ENCODE measurements at regions not wholly inside any gene's neighbourhood (a gene's known extent, or its start where the extent isn't known, plus 50 kb on each side); places are given as distances from the start of the nearest gene placed in this dataset.

- no peak overlapping the region for H3K4me3 ChIP-seq (ENCODE audit: low read depth, low read length)
Observed at GRCh38 chr5:17150531-17150930, 66.9 kb upstream of the BASP1 start.

DNA sequence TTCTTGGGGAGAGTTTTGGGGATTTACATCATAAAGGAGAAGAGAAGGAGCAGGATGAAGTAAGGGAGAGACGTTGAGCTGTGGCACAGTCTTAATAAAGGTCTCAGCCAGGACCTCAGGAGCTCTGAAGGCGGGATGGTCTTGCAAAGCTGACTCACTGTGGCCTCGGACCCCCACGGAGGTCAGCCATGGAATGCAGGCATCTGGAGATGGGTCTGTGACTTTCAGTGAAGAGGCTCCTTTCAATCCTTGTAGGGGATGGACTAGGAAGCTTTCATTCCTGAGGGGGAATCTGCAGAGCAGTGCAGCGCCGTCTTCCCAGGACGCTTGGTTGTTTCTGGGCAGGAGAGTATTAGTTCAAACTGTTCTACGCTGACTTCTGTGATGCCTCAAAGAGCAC lies 65.7 kb upstream of the BASP1 start:
- DNase-seq (ENCODE audit: low read depth): no peak
- TF ChIP-seq, protein P1, sequence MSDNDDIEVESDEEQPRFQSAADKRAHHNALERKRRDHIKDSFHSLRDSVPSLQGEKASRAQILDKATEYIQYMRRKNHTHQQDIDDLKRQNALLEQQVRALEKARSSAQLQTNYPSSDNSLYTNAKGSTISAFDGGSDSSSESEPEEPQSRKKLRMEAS (IDR thresholded peaks at IDR 0.05; ENCODE audit: low read depth, low read length): no peak
- TF ChIP-seq MYC (IDR thresholded peaks at IDR 0.05; ENCODE audit: low read depth, low read length): no peak
- TF ChIP-seq POLR2A (IDR thresholded peaks at IDR 0.05; ENCODE audit: extremely low read depth, insufficient read length): no peak
- TF ChIP-seq CTCF (IDR thresholded peaks at IDR 0.05; ENCODE audit: low read depth, low read length): no peak
- no peak overlapping the region for H3K4me3 ChIP-seq (ENCODE audit: low read depth, low read length)

More at GRCh38 chr5:17150531-17150930, 66.9 kb upstream of the BASP1 start:
- DNase-seq (ENCODE audit: low read depth): no peak
- TF ChIP-seq, protein P1 (IDR thresholded peaks at IDR 0.05; ENCODE audit: low read depth, low read length): no peak
- TF ChIP-seq POLR2A (IDR thresholded peaks at IDR 0.05; ENCODE audit: extremely low read depth, insufficient read length) (no peak), CTCF (IDR thresholded peaks at IDR 0.05; ENCODE audit: low read depth, low read length) (no peak), MYC (IDR thresholded peaks at IDR 0.05; ENCODE audit: low read depth, low read length) (no peak)

- no peak for DNase-seq (ENCODE audit: low read depth)
- no peak for TF ChIP-seq POLR2A (IDR thresholded peaks at IDR 0.05; ENCODE audit: extremely low read depth, insufficient read length)
- TF ChIP-seq, protein P1 (IDR thresholded peaks at IDR 0.05; ENCODE audit: low read depth, low read length): no peak
- TF ChIP-seq CTCF (IDR thresholded peaks at IDR 0.05; ENCODE audit: low read depth, low read length): no peak
- no peak for TF ChIP-seq MYC (IDR thresholded peaks at IDR 0.05; ENCODE audit: low read depth, low read length)
- no peak overlapping the region for H3K4me3 ChIP-seq (ENCODE audit: low read depth, low read length)
Observed at GRCh38 chr5:17154211-17154996, 63.0 kb upstream of the BASP1 start.

- no peak overlapping the region for H3K4me3 ChIP-seq (ENCODE audit: low read depth, low read length)
- no peak for TF ChIP-seq CTCF (IDR thresholded peaks at IDR 0.05; ENCODE audit: low read depth, low read length)
- TF ChIP-seq, protein P1 (IDR thresholded peaks at IDR 0.05; ENCODE audit: low read depth, low read length): no peak
- TF ChIP-seq POLR2A (IDR thresholded peaks at IDR 0.05; ENCODE audit: extremely low read depth, insufficient read length): no peak
- no peak for TF ChIP-seq MYC (IDR thresholded peaks at IDR 0.05; ENCODE audit: low read depth, low read length)
- DNase-seq (ENCODE audit: low read depth): no peak
Observed at GRCh38 chr5:17156463-17156862, 61.0 kb upstream of the BASP1 start.

GRCh38 chr5:17157294-17157693 lies 60.1 kb upstream of the BASP1 start:
- no peak overlapping the region for H3K4me3 ChIP-seq (ENCODE audit: low read depth, low read length)
- DNase-seq (ENCODE audit: low read depth): no peak
- no peak for TF ChIP-seq CTCF (IDR thresholded peaks at IDR 0.05; ENCODE audit: low read depth, low read length)
- no peak for TF ChIP-seq MYC (IDR thresholded peaks at IDR 0.05; ENCODE audit: low read depth, low read length)
- TF ChIP-seq, protein P1 (IDR thresholded peaks at IDR 0.05; ENCODE audit: low read depth, low read length): no peak

Data from NB4 (cell line).